ENCODE measurements at regions not wholly inside any gene's neighbourhood (a gene's known extent, or its start where the extent isn't known, plus 50 kb on each side); places are given as distances from the start of the nearest gene placed in this dataset.

DNA sequence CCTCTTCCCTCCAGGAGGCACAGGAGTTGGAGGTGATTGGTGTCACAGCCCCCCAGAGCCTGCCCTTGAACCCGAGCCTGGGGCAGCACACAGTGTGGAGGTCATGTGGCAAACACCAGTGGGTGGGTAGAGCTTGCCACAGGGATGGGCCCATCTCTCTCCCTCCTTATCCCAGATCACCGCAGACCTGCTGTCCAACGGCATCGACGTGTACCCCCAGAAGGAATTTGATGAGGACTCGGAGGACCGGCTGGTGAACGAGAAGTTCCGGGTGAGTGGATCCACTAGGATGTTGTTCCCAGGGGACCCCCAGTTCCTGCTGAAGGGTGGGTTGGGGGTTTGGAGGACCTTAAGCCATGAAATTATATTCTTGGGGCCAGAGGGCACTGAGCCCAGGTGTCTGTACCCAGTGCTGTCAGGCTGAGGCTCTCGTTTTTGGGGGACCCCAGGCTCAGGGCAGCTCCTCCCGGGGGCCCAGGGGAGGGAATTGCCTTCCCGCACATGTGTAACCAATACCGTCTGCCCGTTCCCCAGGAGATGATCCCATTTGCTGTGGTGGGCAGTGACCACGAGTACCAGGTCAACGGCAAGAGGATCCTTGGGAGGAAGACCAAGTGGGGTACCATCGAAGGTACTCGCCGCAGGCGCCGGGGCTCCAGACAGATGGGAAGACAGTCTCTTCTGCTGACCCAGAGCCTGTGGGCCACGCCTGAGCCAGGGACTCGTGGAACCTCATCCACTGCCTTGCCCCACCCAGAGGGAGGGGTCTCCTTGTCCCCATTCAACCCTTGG is 351.9 kb downstream of the SEC14L1 start:
- TF ChIP-seq, protein P1, sequence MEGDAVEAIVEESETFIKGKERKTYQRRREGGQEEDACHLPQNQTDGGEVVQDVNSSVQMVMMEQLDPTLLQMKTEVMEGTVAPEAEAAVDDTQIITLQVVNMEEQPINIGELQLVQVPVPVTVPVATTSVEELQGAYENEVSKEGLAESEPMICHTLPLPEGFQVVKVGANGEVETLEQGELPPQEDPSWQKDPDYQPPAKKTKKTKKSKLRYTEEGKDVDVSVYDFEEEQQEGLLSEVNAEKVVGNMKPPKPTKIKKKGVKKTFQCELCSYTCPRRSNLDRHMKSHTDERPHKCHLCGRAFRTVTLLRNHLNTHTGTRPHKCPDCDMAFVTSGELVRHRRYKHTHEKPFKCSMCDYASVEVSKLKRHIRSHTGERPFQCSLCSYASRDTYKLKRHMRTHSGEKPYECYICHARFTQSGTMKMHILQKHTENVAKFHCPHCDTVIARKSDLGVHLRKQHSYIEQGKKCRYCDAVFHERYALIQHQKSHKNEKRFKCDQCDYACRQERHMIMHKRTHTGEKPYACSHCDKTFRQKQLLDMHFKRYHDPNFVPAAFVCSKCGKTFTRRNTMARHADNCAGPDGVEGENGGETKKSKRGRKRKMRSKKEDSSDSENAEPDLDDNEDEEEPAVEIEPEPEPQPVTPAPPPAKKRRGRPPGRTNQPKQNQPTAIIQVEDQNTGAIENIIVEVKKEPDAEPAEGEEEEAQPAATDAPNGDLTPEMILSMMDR (conservative IDR thresholded peaks at IDR 0.05) = no peak
- no peak for TF ChIP-seq ZFX (IDR thresholded peaks at IDR 0.05)
- H3K27ac ChIP-seq = no peak overlapping the region

- TF ChIP-seq, protein P1 (conservative IDR thresholded peaks at IDR 0.05) = no peak
- TF ChIP-seq ZFX (IDR thresholded peaks at IDR 0.05) = no peak
- H3K27ac ChIP-seq = no peak overlapping the region
These were observed 352.6 kb downstream of the SEC14L1 start for GRCh38 chr17:77493238-77493820.

DNA sequence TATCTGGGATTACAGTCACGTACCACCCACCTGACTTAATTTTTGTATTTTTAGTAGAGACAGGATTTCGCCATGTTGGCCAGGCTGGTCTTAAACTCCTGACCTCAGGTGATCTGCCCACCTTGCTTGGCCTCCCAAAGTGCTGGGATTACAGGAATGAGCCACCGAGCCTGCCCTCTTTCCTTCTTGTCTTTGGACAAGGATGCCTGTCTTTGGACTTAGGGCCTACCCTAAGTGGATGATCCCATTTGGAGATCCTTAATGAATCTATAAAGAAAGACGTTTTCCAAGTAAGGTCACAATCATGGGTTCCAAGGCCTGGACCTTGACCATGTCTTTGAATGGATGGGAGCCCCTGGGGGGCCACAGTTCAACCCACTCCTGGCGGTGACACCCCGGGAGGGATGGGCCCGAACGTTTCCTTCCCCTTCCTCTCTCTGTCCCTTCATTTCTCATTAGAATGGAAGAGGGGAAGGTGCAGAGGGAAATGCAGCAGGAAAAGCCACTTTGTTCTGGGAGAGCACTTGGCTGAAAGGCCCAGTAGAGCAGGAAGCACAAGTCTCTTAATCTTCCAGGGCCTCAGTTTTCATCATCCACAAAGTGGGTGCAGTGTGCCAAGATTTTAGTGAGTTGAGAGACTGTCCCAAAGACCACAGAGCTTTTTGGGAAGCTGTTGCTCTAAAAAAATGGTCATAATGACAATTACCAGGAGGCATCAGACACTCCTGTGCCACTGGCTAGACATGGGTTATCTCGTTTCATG is 353.3 kb downstream of the SEC14L1 start:
- no peak overlapping the region for H3K27ac ChIP-seq
- TF ChIP-seq, protein P1 (conservative IDR thresholded peaks at IDR 0.05) = no peak
- no peak for TF ChIP-seq ZFX (IDR thresholded peaks at IDR 0.05)

DNA sequence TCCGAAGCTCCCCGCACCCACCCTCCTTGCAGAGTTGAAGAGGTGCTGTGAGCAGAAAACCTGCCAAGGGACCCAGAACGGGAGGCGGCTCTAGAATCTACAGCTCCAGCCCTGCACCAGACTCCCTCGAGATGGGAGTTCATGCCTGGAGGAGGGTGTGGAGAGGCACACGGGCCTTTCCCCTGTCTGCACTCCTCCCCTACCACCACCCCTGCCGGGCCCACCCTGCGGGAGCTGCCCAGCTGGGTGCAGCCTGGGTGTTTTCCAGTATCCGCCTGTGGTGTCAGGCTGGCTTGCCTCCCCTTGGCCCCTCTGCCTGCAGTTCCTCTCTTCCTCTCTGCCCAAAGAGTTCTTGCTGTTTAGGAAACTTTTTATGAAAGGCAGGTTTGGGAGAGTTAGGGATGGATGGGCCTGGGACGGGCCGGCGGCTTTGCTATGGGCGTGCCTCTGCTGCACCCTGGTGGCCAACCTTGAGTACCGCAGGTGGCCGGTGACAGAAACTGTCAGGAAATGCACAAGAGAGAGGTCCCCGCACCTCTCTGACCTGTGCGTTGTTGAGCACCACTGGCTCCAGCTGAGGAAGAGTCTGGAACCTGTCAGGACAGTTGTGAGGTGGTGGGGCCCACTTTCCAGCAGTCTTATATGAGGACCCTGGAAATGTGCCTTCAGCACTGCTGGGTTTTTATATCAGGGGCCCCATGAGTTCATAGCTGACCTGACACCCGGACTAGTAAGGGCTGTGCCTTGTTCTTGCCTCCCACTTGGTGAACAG is 354.1 kb downstream of the SEC14L1 start:
- TF ChIP-seq, protein P1 (conservative IDR thresholded peaks at IDR 0.05) = peak; percentile 97
- TF ChIP-seq ZFX (IDR thresholded peaks at IDR 0.05) = no peak
- H3K27ac ChIP-seq = no peak overlapping the region

DNA sequence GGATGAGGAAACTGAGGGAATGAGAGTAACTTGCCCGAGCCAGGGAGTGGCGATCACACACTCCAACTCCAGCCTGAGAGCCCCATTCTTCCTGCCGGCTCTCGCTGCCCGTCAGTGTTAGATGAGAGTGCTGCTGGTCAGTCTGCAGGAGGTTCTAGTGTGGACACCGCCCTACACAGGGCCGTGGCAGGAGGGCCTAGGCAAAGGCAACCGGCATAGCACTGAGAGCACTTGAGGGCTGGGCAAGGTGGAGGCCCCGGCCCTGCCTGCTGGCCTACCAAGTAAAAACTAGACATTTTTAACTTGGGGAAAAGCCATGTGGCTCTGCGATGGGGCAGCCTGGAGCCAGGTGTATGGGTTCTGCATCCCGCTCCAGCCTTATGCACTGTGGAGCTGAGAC is 354.8 kb downstream of the SEC14L1 start:
- no peak for TF ChIP-seq ZFX (IDR thresholded peaks at IDR 0.05)
- TF ChIP-seq, protein P1 (conservative IDR thresholded peaks at IDR 0.05) = no peak
- no peak overlapping the region for H3K27ac ChIP-seq

DNA sequence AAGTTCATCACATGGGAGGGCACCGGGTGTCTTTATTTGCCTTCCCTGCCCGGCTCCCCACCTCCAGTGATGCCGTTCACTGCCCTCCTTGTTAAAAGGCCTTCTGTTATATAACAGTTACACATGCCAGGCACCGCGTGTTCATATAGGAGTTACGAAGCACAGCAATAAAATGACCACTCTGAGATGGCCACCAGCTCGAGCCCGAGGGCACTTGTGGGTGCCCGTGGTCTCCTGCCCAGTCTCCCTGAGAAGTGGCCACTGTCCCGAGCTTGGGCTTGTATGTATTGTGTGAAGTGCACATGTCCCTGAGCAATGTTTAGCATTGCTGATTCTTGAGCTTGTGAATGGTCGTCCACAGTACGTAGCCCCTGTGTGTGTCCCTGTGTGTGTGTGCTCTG is 355.6 kb downstream of the SEC14L1 start:
- TF ChIP-seq ZFX (IDR thresholded peaks at IDR 0.05) = no peak
- TF ChIP-seq, protein P1 (conservative IDR thresholded peaks at IDR 0.05) = no peak
- H3K27ac ChIP-seq = no peak overlapping the region

All from C4-2B (cell line).